OCI-LY7 (cell line): ENCODE measurements at regions not wholly inside any gene's neighbourhood (a gene's known extent, or its start where the extent isn't known, plus 50 kb on each side); places are given as distances from the start of the nearest gene placed in this dataset.

Experiments
- CTCF ChIP-seq: fragments of 200-600 bp; sonication (generic); conservative IDR thresholded peaks from 2 replicates; pipeline ENCODE4 v1.5.1; 2014; ENCODE audit warnings: mild to moderate bottlenecking, antibody characterized with exemption, low read length, moderate library complexity, mixed read lengths
- EZH2phosphoT487 ChIP-seq: fragments of 200-600 bp; sonication (generic); IDR thresholded peaks from 2 replicates; pipeline ENCODE4 v1.6.1; 2018; ENCODE audit warnings: low read depth, borderline replicate concordance, mild to moderate bottlenecking, mixed run types, antibody characterized with exemption, low read length, moderate library complexity, mixed read lengths

GRCh38 chr14:57046175-57046574, 222.5 kb downstream of the EXOC5 start:
- TF ChIP-seq CTCF (no peak), EZH2phosphoT487 (no peak)
